DND-41 (cell line): ENCODE measurements at regions not wholly inside any gene's neighbourhood (a gene's known extent, or its start where the extent isn't known, plus 50 kb on each side); places are given as distances from the start of the nearest gene placed in this dataset.

Experiments
- ATAC-seq: fragments of 200-7000 bp; cut with Tn5 transposase; 3 replicates; pipeline ENCODE4 v1.9.1; 2021; ENCODE audit warnings: low read depth; ENCODE audit not compliant: insufficient read depth
- DNase-seq: peaks from one replicate; pipeline ENCODE4 v3.0.0-alpha.2; 2020
- H2AFZ ChIP-seq: 2 replicates; pipeline ENCODE4 v1.6.0; 2012; ENCODE audit warnings: low read depth, low read length
- H3K27ac ChIP-seq: 2 replicates; pipeline ENCODE4 v1.5.1; 2012; ENCODE audit warnings: low read length, inconsistent platforms
- H3K27me3 ChIP-seq: fragments of 200-600 bp; sonication (generic); 2 replicates; pipeline ENCODE4 v1.6.0; 2012; ENCODE audit warnings: low read length, mild to moderate bottlenecking, inconsistent platforms; ENCODE audit not compliant: insufficient read depth, poor library complexity
- H3K36me3 ChIP-seq: 2 replicates; pipeline ENCODE4 v1.5.1; 2012; ENCODE audit warnings: low read length, inconsistent platforms; ENCODE audit not compliant: insufficient read depth
- H3K4me1 ChIP-seq: 2 replicates; pipeline ENCODE4 v1.5.1; 2012; ENCODE audit warnings: mild to moderate bottlenecking, low read length; ENCODE audit not compliant: insufficient read depth
- H3K4me2 ChIP-seq: 2 replicates; pipeline ENCODE4 v1.6.0; 2012; ENCODE audit warnings: mild to moderate bottlenecking, moderate library complexity, low read length, inconsistent platforms; ENCODE audit not compliant: insufficient read depth
- H3K4me3 ChIP-seq, 2 experiments: fragments of 200-600 bp in 1 of 2; shearing (Covaris generic) in 1 of 2; 2 replicates each; pipeline ENCODE4 v1.5.1; 2012 to 2016; ENCODE audit warnings: inconsistent platforms in 2 of 2, low read length in 2 of 2, mild to moderate bottlenecking in 2 of 2, low read depth in 1 of 2, moderate library complexity in 1 of 2
- H3K79me2 ChIP-seq: 2 replicates; pipeline ENCODE4 v1.6.0; 2012; ENCODE audit warnings: low read length, inconsistent platforms; ENCODE audit not compliant: insufficient read depth
- H3K9ac ChIP-seq: 2 replicates; pipeline ENCODE4 v1.6.0; 2012; ENCODE audit warnings: low read depth, mild to moderate bottlenecking, inconsistent platforms, low read length, moderate library complexity
- H3K9me3 ChIP-seq: 2 replicates; pipeline ENCODE4 v1.5.1; 2012; ENCODE audit warnings: low read length, moderate library complexity, mild to moderate bottlenecking, inconsistent platforms; ENCODE audit not compliant: insufficient read depth, severe bottlenecking
- H4K20me1 ChIP-seq: 2 replicates; pipeline ENCODE4 v1.6.0; 2012; ENCODE audit warnings: low read length; ENCODE audit not compliant: insufficient read depth
- EZH2 ChIP-seq: IDR thresholded peaks from 3 replicates; pipeline ENCODE4 v1.6.1; 2012; ENCODE audit warnings: borderline replicate concordance, low read depth, mild to moderate bottlenecking, moderate library complexity, low read length, inconsistent platforms; ENCODE audit not compliant: severe bottlenecking
- TF ChIP-seq, protein P1 (sequence below): IDR thresholded peaks from 2 replicates; pipeline ENCODE4 v1.5.1; 2012; ENCODE audit warnings: borderline replicate concordance, low read length, moderate library complexity, mild to moderate bottlenecking; ENCODE audit not compliant: poor library complexity, severe bottlenecking; ENCODE audit errors: extremely low read depth

GRCh38 chr6:145139140-145139850, 596.0 kb downstream of the EPM2A start:
- H2AFZ ChIP-seq = no peak overlapping the region
- H3K4me3 ChIP-seq = no peak overlapping the region
- no peak overlapping the region for H3K4me2 ChIP-seq
- no peaks in the 10 kb centered on the region for H3K9me3 ChIP-seq
- TF ChIP-seq, protein P1, sequence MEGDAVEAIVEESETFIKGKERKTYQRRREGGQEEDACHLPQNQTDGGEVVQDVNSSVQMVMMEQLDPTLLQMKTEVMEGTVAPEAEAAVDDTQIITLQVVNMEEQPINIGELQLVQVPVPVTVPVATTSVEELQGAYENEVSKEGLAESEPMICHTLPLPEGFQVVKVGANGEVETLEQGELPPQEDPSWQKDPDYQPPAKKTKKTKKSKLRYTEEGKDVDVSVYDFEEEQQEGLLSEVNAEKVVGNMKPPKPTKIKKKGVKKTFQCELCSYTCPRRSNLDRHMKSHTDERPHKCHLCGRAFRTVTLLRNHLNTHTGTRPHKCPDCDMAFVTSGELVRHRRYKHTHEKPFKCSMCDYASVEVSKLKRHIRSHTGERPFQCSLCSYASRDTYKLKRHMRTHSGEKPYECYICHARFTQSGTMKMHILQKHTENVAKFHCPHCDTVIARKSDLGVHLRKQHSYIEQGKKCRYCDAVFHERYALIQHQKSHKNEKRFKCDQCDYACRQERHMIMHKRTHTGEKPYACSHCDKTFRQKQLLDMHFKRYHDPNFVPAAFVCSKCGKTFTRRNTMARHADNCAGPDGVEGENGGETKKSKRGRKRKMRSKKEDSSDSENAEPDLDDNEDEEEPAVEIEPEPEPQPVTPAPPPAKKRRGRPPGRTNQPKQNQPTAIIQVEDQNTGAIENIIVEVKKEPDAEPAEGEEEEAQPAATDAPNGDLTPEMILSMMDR = no peak
- TF ChIP-seq EZH2 = no peak
- no peak overlapping the region for H3K27ac ChIP-seq
- no peak overlapping the region for H3K9ac ChIP-seq
- H3K4me1 ChIP-seq = no peaks in the 10 kb centered on the region
- no peaks in the 10 kb centered on the region for H3K27me3 ChIP-seq
- H4K20me1 ChIP-seq = no peaks in the 10 kb centered on the region
- H3K36me3 ChIP-seq = no peaks in the 10 kb centered on the region
- no peak for ATAC-seq
- no peak for DNase-seq
- no peaks in the 10 kb centered on the region for H3K79me2 ChIP-seq

GRCh38 chr6:145139895-145140294, 595.4 kb downstream of the EPM2A start:
- Histone ChIP-seq H3K4me1 (no peaks in the 10 kb centered on the region), H3K79me2 (no peaks in the 10 kb centered on the region), H3K27me3 (no peaks in the 10 kb centered on the region), H3K4me2 (no peak overlapping the region), H3K36me3 (no peaks in the 10 kb centered on the region), H4K20me1 (no peaks in the 10 kb centered on the region), H3K9me3 (no peaks in the 10 kb centered on the region), H3K27ac (no peak overlapping the region), H2AFZ (no peak overlapping the region), H3K9ac (no peak overlapping the region), H3K4me3 (no peak overlapping the region)
- DNase-seq (no peak), ATAC-seq (no peak)
- no peak for TF ChIP-seq EZH2
- TF ChIP-seq, protein P1 = no peak

GRCh38 chr6:145141572-145141971, 593.7 kb downstream of the EPM2A start:
- H3K4me2 ChIP-seq = no peak overlapping the region
- H3K4me3 ChIP-seq = no peak overlapping the region
- H2AFZ ChIP-seq = no peak overlapping the region
- H3K9me3 ChIP-seq = no peaks in the 10 kb centered on the region
- no peak overlapping the region for H3K27ac ChIP-seq
- H3K36me3 ChIP-seq = no peaks in the 10 kb centered on the region
- no peak overlapping the region for H3K9ac ChIP-seq
- H3K27me3 ChIP-seq = no peaks in the 10 kb centered on the region
- TF ChIP-seq, protein P1 = no peak
- TF ChIP-seq EZH2 = no peak
- H4K20me1 ChIP-seq = no peaks in the 10 kb centered on the region
- H3K4me1 ChIP-seq = no peaks in the 10 kb centered on the region
- DNase-seq (no peak), ATAC-seq (no peak)
- no peaks in the 10 kb centered on the region for H3K79me2 ChIP-seq
